HG02938 (cell line): ENCODE measurements at regions not wholly inside any gene's neighbourhood (a gene's known extent, or its start where the extent isn't known, plus 50 kb on each side); places are given as distances from the start of the nearest gene placed in this dataset.

Experiments
- ATAC-seq: cut with Tn5 transposase; IDR thresholded peaks from one replicate; pipeline ENCODE4 v1.9.1; 2021; ENCODE audit warnings: mild to moderate bottlenecking, moderate library complexity; ENCODE audit not compliant: unreplicated experiment

DNA sequence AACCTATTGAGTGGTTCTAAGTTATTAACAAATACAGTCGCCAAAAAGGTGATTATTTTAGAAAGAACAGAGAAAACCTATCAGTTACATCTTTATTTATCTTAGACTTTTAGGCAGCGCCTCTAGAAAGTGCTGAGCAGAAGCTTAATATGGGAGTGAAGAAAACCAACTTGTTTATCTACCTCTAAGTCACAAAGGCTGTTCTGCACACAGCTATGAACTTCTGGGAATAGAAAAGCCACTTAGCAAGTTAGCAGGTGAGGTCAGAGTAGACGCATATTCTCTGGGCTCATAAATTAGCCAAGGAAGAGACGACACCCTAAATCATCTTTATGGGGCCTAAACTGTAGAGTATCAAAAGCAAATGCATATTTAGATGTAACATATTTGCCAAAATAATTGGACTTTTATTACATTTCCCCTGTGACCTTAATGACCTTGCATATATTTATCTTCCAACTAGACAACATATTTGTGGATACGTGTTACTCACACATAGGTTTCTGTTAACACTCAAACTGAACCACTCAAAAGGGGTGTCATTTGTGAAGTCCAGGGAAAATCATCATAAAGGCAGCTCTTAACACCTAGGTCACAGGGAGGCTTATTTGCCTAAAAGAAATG lies 267.1 kb downstream of the ADGB start:
- ATAC-seq = no peak

DNA sequence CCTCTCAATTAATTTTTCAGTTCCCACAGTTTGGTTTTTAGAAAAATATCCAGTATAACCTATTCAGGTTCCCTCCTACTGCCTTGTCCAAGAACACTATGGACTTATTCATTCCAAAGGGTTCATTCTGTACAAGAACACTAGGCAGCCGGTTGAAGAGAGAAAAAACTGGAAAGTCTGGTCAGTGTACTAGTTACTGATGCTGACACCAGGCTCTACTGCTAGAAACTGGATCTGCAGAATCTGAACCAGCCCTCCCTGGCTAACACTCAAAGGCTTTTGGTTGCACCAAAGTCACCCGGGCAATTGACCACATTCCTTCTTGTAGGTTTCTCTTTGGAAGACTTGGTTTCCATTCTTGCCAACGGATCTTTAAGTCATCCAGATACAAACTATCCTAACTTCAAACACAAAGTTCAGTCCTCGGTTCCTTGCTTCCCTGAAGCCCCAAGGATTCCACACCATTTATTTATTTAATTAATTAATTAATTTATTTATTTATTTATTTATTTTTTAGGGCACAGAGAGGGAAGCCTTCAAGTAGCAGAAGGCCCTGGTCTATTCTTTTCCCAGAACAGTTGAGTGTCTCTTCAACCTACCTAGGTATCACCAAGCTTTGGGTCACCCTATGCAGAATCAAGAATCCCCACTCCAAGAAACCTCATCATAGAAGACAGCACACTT lies 268.1 kb downstream of the ADGB start:
- no peak for ATAC-seq

DNA sequence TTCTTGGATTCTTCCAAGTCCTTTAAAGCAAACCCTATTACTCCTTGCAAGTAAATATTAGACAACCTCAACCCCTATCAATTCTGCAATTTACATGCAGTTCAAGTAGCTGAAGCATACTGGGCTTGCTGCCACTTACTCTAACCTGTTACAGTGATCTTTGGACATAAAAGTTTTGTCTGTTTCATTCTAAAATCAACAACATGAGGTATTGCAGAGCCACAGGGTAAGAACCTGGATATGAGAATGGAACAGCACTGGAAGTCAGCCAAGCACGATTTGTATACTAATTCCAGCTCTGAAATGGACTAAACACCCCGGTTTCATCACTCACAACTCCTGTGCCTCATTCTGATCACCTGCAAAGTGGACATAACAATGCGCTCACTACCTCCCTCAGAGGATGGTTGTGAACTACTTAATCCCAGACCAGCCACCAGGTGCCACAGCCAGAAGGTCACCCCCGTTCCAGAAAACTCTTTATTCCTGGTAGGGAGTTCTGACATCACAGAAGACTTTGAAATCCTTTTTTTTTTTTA lies 270.0 kb downstream of the ADGB start:
- ATAC-seq = no peak

DNA sequence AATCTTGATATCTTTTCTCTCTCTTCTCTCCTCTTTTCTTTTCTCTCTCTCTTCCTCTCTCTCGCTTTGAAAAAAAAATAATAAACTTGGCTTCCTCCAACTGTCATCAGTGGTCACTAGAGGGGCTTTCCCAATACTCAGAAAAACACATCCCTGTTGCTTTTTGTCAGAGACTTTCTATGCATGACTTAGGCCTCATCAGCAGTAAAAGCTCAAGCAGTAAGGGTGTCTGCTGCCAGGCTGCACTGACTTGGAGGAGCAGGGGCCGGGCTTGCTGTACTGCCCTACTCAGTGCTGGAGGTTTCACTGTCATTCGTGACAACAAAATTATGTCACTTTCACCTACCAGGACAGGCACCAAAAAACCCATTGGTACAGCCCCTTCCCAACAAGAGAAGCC lies 272.0 kb downstream of the ADGB start:
- peak; percentile 88 for ATAC-seq

DNA sequence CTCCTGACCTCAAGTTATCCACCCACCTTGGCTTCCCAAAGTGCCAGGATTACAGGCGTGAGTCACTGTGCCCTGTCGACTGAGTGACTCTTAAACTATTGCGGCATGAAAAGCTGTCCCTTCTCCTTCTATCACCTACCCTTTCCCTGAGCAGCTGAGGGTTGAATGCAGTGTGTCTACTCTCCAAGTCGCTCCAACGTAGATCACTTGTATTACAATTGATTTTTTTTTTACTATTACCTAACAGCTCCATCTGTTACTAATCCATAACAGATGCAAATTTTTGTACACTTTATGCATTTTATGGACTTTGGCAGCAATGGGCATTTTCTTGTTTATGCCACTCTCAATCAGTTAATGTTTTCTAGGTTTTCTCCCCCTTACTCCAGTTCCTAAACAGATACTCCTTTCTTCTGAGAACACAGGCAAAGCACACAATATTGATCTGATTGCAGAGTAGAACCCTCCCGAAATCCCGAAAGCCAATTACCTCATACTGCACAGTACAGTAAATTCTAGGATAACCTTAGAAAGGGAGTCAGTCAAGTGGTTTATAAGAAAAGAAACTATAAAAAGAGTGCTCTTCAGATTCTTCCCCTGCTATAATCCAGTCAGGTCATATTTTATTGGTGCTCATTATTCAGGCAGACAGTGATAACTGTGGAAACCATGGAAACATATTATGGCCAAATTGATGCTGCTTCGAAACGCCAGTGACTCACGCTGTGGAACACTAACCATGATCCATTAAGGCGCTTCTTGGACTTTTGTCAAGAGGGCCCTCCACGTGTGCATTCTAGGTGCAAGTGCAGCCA lies 273.0 kb downstream of the ADGB start:
- no peak for ATAC-seq

DNA sequence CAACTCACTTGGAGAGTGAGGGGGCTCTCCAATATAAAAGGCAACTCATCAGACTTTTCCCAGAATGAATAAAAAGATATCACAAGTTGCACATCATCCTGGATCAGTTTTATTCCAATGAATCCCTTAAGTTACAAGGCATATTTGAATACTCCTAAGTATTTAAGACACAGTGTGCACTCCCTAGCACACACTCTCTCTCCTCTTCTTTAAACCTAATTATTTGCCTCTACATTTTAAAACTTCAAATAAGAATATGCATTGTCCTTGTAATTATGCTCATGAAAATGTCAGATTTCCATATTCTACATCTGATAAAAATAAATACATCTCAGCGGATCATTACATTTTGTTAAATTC lies 273.6 kb downstream of the ADGB start:
- ATAC-seq = no peak

DNA sequence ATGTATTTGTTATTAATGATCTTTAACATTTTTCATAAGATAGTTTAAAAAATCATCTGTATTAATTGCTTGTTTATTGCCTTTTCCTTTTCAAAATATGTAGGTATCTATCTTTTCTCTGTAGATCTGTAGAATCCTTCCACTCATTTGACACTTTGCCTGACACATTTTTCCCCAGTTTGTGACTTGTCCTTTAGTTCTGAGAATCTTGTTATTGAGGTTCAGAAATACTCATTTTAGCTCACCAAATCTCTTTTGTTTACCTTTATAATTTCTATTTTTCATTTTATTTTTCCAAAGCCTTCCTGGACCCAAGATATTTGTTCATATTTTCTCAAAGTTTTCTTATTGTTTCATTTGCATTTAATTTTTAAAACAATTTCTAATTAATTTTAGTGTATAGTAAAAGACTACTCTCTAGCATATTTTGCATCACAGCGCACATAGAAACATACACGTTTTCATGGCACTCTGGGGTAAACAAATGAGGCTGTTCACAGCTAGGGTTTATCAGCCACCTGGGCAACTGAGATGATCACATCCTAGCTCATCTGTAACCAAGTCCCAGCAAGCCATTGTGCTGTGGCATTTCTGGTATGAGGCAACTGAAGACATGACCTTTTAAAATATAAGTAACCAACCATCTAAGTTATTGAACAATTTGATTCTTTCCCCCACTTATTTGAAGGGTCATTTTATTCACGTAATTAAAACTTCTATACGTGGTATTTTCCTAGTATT lies 275.7 kb downstream of the ADGB start:
- no peak for ATAC-seq

DNA sequence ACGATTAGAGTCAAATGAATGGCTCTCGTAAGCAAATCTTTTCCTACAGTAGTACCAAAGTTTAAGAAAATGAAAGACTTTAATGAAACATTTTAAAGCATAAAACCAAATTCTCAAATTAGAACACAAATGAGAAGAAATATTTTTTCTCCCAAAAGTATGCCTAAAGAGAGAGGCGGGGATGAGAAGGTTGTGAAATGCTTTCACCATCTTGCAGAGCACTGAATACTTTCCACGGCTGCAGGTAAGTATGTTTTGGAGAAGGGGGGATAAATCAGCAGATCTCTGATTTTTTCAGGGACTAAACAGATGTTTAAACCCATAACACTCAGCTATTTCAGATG lies 277.1 kb downstream of the ADGB start:
- no peak for ATAC-seq

DNA sequence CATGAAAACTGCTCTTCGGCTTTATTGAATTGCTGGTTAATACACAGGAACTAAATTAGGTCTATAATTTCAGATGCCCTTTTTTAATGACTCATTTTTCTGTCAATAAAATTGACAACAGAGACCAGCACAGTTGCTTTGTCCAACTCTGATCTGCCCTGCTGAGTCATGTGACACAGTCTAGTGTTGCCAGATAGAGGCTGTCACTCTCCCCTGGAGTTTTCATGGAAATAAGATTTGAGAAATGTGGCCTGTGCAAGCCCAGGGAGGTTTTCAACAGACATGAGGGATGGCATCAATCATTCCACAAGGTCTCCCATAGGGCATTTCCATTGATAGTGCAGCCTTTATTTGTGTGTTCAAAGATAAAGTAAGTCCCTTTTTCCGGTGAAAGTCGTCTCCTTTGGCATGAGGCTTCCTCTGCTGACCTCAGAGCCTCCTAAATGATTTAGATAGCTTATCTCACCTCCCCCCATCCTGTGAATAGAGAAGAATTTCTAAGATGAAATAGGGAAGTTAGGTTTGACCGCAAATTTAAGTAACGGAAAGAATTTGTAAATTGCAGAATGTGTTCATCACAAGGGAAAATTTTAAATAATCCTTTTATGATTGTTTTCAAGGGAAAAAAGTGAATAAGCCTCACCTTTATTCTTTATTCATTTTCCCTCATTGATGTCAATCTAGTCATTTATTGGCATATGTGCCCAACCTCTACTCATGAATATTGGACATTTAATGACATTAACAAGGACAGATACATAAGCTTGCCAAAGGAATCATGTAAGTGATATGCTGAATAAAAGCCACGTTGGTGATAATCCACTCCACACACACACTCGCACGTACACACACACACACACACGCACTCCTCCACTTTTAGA lies 277.7 kb downstream of the ADGB start:
- ATAC-seq = no peak

DNA sequence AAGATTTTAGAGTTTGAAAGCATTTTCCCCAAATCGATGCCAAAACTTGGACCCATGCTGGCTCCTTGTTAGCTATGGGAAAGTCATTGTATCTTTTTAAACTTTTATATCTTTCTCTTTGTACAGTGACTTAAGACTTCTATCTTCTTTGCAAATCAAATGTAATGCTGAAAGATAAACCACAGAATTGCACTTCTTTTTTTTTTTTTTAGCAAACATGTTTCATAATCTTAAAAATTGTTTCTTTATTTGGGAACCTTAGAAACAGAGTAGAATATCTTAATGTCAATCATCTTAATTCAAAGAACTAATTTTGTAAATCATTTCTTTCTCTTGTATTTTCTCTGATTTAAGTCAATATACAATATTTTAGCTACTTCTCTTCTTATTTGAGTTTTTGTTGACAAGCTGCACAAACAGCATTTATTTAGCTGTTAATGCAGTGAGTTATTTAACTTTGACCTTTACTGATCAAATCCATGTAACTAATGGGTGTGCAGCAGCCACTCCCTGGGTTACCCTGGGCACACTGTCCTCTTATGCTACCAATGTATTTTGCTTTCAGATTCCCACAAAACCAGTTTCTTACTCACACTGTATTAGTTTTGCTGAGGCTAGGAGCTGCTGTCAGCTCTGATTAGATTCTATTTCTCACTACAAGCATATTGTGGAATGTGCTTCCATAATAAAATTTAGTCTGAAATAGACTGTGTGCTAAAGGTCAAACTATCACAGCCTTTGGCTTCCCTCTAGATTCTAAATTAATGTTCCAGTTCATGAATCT lies 279.6 kb downstream of the ADGB start:
- no peak for ATAC-seq

DNA sequence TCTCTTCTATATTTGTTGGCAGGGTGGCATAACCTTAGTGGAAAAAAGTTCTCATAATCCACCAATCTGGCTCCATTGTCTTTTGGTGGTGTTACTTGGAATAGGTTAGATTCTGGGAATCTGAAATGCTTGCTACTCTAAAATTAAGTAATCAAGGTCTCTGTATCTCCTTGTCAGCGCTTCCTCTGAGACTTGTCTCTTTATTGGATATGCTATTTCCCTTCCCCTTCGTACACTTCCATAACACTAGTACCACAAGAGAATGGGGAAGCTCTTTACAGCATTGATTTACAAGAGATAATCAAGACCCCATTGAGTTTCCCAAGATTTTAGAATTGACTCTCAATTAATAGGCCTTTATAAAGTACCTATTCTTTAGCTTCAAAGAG lies 280.2 kb downstream of the ADGB start:
- ATAC-seq = no peak

DNA sequence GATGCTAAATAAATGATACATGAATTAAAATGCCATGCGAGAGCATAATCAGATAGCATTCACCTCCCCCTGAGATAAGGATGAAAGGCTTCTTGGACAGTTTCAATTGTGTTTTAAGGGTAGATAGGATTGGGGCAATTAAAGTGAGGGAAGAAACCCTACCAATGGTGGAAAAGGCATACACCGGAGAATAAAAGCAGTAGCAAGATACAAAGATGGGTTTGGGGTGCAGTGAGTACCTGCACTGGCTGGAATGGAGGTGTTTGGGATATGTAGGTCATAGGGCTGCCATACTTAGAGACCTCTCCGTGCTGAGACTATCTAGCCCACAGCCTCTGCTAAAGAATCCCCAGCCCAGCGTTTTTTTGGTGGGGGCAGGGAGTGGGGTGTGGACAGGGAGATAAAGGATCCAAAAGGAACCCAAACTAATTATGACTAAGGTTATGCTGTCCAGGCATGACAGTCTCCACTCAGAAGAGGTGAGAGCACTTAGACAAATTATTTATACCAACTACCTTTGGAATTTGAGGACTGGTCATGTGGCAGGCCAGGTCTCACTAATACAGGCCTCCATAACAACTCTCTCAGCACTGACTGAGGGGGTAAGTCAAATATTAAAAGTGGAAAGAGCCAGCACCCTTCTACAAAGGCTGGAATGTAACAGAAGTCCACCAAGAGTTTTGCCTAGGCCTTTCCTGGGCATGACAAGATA lies 280.8 kb downstream of the ADGB start:
- no peak for ATAC-seq

DNA sequence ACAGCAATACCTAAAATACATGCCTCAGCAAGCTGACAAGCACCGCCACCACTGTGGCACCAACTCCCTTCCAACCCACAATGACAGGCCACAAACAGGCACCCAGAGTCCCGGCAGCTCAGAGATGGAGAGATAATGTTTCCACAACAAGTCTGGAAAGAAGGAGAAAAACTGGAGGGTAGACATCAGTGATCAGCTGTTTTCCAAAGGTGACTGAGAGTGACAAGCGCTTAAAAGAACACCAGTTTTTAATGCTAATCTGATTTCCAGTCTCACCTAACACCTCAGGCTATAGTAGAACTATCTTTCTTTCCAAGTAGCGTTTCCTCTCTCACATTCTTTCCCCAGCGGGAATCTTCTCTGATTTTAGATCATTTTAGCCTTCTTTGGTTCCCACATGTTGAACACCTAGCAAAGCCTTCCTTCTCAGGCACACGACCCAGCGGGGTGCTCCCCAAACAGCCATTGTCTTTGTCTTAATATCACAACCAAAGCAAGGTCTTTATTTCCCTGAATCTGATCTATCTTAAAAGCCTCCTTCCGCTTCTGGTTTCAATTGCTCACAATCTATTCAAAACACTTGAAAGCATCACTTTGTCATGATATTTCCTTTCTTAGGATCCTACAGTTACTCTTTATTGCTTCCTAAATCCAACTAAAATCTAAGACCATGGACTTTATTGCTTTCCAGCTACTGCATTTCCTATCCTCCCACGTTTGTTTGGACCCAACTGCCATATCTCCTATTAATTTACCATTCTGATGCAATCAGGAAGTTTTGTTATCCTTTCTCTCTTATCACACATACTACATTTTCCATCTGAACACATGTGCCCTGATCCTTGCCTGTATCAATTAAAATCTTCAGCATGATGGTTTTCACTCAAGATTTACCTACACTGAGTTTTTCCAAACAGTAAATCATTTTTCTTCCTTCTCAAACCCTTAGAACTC lies 282.7 kb downstream of the ADGB start:
- ATAC-seq = no peak

DNA sequence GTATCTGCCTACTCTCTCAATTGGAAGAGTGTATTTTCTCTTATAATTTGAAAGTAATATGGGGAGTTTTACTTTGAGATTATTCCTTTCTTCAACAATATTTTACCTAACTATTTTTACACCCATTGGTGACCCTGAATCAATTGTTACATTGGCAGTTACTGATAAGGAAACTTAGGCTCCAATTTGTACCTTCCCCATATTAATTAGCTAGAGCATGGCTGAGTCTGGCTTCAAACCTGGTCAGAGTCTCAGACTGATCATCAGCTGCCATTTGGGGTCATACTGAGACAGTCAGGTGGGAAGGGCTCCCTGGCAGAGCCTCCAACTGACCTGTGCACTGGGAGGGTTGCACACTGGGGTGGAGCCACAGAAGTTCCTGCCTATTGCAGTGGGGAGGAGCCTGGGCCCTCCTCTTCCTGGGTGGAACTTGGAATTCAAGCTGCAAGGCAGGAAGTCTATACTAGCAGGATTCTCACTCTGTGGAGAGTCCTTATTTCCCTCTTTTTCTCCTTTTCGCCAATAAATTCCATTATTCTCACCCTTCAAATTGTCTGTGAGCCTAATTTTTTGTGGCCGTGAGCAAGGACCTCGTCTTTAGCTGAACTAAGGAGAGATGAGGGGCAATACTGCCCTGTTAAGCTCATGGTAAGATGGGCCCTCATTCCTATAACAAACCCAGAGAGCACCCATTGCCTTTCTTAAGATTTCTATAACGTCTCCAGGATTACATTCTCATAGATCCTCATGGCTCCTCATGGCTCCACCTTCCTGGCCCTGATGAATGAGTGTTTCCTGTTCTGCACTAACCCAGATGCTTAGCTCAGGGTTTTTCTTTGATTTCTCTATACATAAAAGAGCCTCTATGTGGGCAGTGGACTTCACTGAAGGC lies 285.1 kb downstream of the ADGB start:
- no peak for ATAC-seq

DNA sequence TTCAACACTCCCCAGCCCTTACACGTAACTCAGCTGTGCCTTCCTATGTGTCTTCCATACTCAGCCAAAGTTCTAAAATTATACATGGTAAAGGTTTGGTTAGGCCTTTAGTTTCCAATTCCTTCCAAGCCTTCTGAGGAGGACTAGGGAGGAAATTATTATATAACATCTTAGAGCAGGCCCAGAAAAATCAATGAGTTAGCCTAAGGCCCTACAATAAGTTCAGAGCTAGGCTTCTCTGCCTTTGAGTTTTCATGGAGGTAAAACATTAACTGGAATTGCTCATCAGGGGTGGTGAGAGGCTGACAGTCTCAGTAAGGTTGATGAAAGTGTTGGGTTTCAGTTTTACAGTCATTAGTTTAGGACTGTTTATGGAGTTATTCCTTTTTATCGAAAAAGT lies 286.0 kb downstream of the ADGB start:
- peak; percentile 95 for ATAC-seq

DNA sequence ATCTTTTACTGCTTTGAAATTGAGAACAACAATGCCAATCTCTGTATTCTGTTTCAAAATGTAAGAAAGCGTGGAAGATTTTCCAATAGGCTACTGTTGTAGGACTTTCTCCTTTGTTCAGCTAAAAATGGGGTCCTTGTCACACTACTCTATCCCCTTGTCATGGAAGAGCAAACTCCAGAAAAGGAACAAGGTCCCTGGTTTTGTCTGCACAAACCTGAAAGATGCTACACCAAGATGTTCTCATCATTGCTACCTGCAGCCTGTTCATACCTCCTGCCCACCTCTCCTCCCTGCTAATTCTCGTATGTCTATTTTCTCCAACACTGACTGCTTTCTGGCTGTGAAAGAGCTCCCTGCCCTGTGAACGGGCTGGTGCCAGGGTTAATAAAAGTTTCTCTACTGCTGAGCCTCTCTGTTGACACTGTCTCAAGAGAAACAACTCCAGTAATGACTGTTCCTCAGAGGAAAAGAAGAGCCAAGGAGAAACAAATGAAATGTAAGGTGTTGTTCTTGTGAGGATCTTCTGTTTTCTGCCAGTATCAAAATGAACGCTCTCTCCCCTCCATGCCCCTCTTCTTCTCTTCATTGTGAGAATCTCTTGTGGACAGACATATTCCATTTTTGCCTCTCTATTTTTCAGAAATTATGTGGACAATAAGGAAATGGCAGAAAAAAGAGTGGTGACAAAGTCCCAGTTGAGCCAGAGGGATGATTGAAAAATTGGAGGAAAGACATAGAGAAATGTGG lies 287.1 kb downstream of the ADGB start:
- no peak for ATAC-seq
